K562 (cell line): ENCODE measurements at regions not wholly inside any gene's neighbourhood (a gene's known extent, or its start where the extent isn't known, plus 50 kb on each side); places are given as distances from the start of the nearest gene placed in this dataset.

Experiments used
- ATAC-seq: fragments of 200-7000 bp; cut with Tn5 transposase; 3 replicates; pipeline ENCODE4 v1.9.1; 2020; ENCODE audit warnings: moderate library complexity
- BruUV-seq: library from RNA; stranded (reverse); fragments of 400-500 nt; replicated peaks from 2 replicates; lab custom pipeline; 2021; lab: Mats Ljungman, UMichigan
- CTCF ChIA-PET: fragments of 300-600 bp; formaldehyde crosslinking; extraction: SDS; loops from one replicate; lab custom pipeline; 2021; ENCODE audit warnings: low intra/inter-chr PET ratio; lab: Yijun Ruan, JAX
- POLR2A ChIA-PET: fragments of 300-600, 350-650 bp; sonication (Branson Sonifier 250); formaldehyde crosslinking; extraction: SDS; loops from one replicate; lab custom pipeline; 2021; ENCODE audit warnings: antibody characterized with exemption, inconsistent platforms; lab: Yijun Ruan, JAX
- DNase-seq, 4 experiments: peaks; one replicate each; pipeline versions ENCODE4 v3.0.0 to v3.0.0-alpha.2; 2011 to 2018; ENCODE audit warnings: low spot score in 3 of 4, mixed read lengths in 3 of 4; ENCODE audit errors: extremely low read depth in 1 of 4
- FAIRE-seq: peaks from 2 replicates; lab custom pipeline; 2011; peaks lifted over from hg19 to GRCh38; lab: Jason Lieb, UNC
- H2AFZ ChIP-seq: 2 replicates; pipeline ENCODE4 v1.6.0; 2011; ENCODE audit warnings: low read depth, low read length, control low read depth, inconsistent platforms
- H3K27ac ChIP-seq: fragments of 200-600 bp; 3 replicates; pipeline ENCODE4 v1.8.0; 2011; ENCODE audit warnings: low read depth, mild to moderate bottlenecking, control low read depth, inconsistent platforms, low read length, moderate library complexity, mixed read lengths; ENCODE audit errors: extremely low read depth
- H3K27me3 ChIP-seq, 2 experiments: fragments of 300-600 bp in 1 of 2; 2 replicates in 1 of 2; 3 replicates in 1 of 2; pipeline versions ENCODE4 v1.6.0 to v1.8.0; 2011; ENCODE audit warnings: inconsistent platforms in 2 of 2, low read length in 2 of 2, mild to moderate bottlenecking in 1 of 2, mixed read lengths in 1 of 2, moderate library complexity in 1 of 2; ENCODE audit not compliant: control insufficient read depth in 2 of 2, insufficient read depth in 2 of 2
- H3K36me3 ChIP-seq: fragments of 300-600 bp; 3 replicates; pipeline ENCODE4 v1.8.0; 2011; ENCODE audit warnings: mild to moderate bottlenecking, low read length, inconsistent platforms; ENCODE audit not compliant: control insufficient read depth, insufficient read depth
- H3K4me1 ChIP-seq, 2 experiments: fragments of 200-600 bp in 1 of 2; replicated peaks in 1 of 2; 2 replicates in 1 of 2; 3 replicates in 1 of 2; pipeline versions ENCODE4 v1.5.1 to v1.8.0; 2011; ENCODE audit warnings: inconsistent platforms in 2 of 2, low read length in 2 of 2, mild to moderate bottlenecking in 1 of 2, mixed read lengths in 1 of 2, moderate library complexity in 1 of 2; ENCODE audit not compliant: control insufficient read depth in 2 of 2, insufficient read depth in 2 of 2
- H3K4me2 ChIP-seq: 2 replicates; pipeline ENCODE4 v1.6.1; 2011; ENCODE audit warnings: low read length, control low read depth, inconsistent platforms, mixed read lengths; ENCODE audit not compliant: insufficient read depth
- H3K4me3 ChIP-seq: fragments of 200-600 bp; sonication (generic), shearing (Covaris generic); 2 replicates; pipeline ENCODE4 v1.5.1; 2016; ENCODE audit warnings: control low read depth, inconsistent platforms
- H3K79me2 ChIP-seq: fragments of 200-600 bp; 3 replicates; pipeline ENCODE4 v1.8.0; 2011; ENCODE audit warnings: low read length, inconsistent platforms; ENCODE audit not compliant: control insufficient read depth, insufficient read depth
- H3K9ac ChIP-seq, 2 experiments: 2 replicates each; pipeline versions ENCODE4 v1.6.0 to v1.6.1; 2011; ENCODE audit warnings: low read depth in 2 of 2, low read length in 2 of 2, control low read depth in 1 of 2, inconsistent platforms in 1 of 2, mild to moderate bottlenecking in 1 of 2, mixed read lengths in 1 of 2; ENCODE audit not compliant: insufficient read depth in 1 of 2
- H3K9me1 ChIP-seq: one replicate; pipeline ENCODE4 v1.6.0; 2011; ENCODE audit warnings: inconsistent platforms, mild to moderate bottlenecking, low read length, moderate library complexity; ENCODE audit not compliant: control insufficient read depth, insufficient read depth
- H3K9me3 ChIP-seq: replicated peaks from 2 replicates; pipeline ENCODE4 v1.5.1; 2011; ENCODE audit warnings: low read depth, low read length, inconsistent platforms; ENCODE audit not compliant: control insufficient read depth, insufficient read depth
- H4K20me1 ChIP-seq: replicated peaks from 2 replicates; pipeline ENCODE4 v1.6.1; 2011; ENCODE audit warnings: low read length, inconsistent platforms, mixed read lengths; ENCODE audit not compliant: control insufficient read depth, insufficient read depth
- ELF1 ChIP-seq: fragments of 200-800 bp; sonication (Bioruptor generic); IDR thresholded peaks from 2 replicates; pipeline ENCODE4 v1.6.1; 2016; ENCODE audit warnings: missing genetic modification characterization, missing compliant biosample characterization
- EP400 ChIP-seq: fragments of 450-650 bp; IDR thresholded peaks from 2 replicates; pipeline ENCODE4 v1.6.1; 2017; ENCODE audit warnings: antibody characterized with exemption, mild to moderate bottlenecking, moderate library complexity
- EZH2 ChIP-seq: IDR thresholded peaks from 2 replicates; pipeline ENCODE4 v1.6.1; 2012; ENCODE audit warnings: low read depth, mild to moderate bottlenecking, inconsistent platforms, low read length, borderline replicate concordance
- KLF13 ChIP-seq: fragments of 450-650 bp; IDR thresholded peaks from 2 replicates; pipeline ENCODE4 v1.6.1; 2016; ENCODE audit warnings: missing genetic modification characterization, low read depth, mild to moderate bottlenecking, missing compliant biosample characterization, moderate library complexity, borderline replicate concordance
- PBX2 ChIP-seq, 2 experiments: IDR thresholded peaks in 1 of 2; conservative IDR thresholded peaks in 1 of 2; 2 replicates each; pipeline ENCODE4 v1.6.1; 2016; ENCODE audit warnings: low read depth in 2 of 2, mild to moderate bottlenecking in 1 of 2, missing compliant biosample characterization in 1 of 2, missing genetic modification characterization in 1 of 2, moderate library complexity in 1 of 2
- POLR2H ChIP-seq: IDR thresholded peaks from 2 replicates; pipeline ENCODE4 v1.6.1; 2016; ENCODE audit warnings: missing genetic modification characterization, low read depth, mild to moderate bottlenecking, control low read depth, missing compliant biosample characterization, moderate library complexity
- PPARD ChIP-seq: fragments of 250-450 bp; sonication (Bioruptor Pico); IDR thresholded peaks from 2 replicates; pipeline ENCODE4 v1.8.0; 2022; ENCODE audit warnings: inconsistent platforms, mild to moderate bottlenecking, moderate library complexity
- RBM15 ChIP-seq: fragments of 200-400 bp; formaldehyde crosslinking; IDR thresholded peaks from 2 replicates; pipeline ENCODE4 v1.6.1; 2018; ENCODE audit warnings: mild to moderate bottlenecking, low read length, moderate library complexity; ENCODE audit not compliant: insufficient read depth
- YY1 ChIP-seq, 3 experiments: IDR thresholded peaks; 2 replicates each; pipeline ENCODE4 v1.6.1; 2011; ENCODE audit warnings: low read length in 2 of 3, mild to moderate bottlenecking in 2 of 3, moderate library complexity in 2 of 3, borderline replicate concordance in 1 of 3, control low read depth in 1 of 3, low read depth in 1 of 3; ENCODE audit not compliant: insufficient read depth in 3 of 3, insufficient replicate concordance in 2 of 3, control insufficient read depth in 1 of 3, insufficient read length in 1 of 3; ENCODE audit errors: extremely low read depth in 1 of 3
- ZC3H11A ChIP-seq: IDR thresholded peaks from 2 replicates; pipeline ENCODE4 v1.6.1; 2012; ENCODE audit warnings: low read depth, low read length, improper control_type of control experiment
- ZNF592 ChIP-seq: fragments of 450-650 bp; IDR thresholded peaks from 2 replicates; pipeline ENCODE4 v1.6.1; 2017; ENCODE audit warnings: antibody characterized with exemption, mild to moderate bottlenecking
- WGBS: fragments of 100-300 bp; shearing (Covaris generic); methylation state at CpG from one replicate; pipeline ENCODE4 v1.1.6; 2016; ENCODE audit warnings: low coverage, mixed read lengths; ENCODE audit not compliant: insufficient coverage; ENCODE audit errors: missing lambda C conversion rate; 5-methylcytosine and 5-hydroxymethylcytosine counted together
- in situ Hi-C: fragments of 300-500 bp; cut with MboI; formaldehyde crosslinking; loops from 4 replicates; pipeline ENCODE4 v1.15.0; 2018; ENCODE audit warnings: inconsistent platforms, mixed read lengths
- intact Hi-C: fragments of 100-400 bp; cut with micrococcal nuclease; formaldehyde crosslinking; loops from 2 replicates; pipeline ENCODE4 v1.14.2; 2022
- TF ChIP-seq, protein P1 (sequence below): fragments of 250-450 bp; sonication (Bioruptor Pico); IDR thresholded peaks from 2 replicates; pipeline ENCODE4 v1.8.0; 2021; ENCODE audit warnings: borderline replicate concordance, mild to moderate bottlenecking, moderate library complexity; ENCODE audit not compliant: poor library complexity, severe bottlenecking
- TF ChIP-seq, protein P2 (sequence below): fragments of 450-650 bp; IDR thresholded peaks from 2 replicates; pipeline ENCODE4 v1.6.1; 2016; ENCODE audit warnings: low read depth, mild to moderate bottlenecking, moderate library complexity

DNA sequence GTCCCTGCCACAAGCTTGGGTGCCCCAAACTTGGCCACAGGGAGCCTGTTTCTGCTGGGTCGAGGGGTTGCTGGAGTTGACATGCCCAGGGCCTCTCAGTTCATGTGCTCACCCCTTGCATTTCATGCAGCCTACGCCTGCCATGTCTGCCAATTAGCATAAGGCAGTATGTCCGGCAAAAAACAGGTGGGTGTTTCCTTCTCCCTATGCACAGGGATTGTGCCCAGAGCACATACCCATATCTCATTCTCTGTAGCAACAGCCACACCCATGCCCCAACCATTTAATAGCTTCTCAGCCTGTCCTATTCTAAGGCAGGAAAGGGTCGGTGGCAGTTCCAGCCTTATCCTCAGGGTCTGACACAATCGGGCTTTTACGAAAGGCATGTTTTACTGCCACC lies 340.4 kb upstream of the ASIC2 start:
- in situ Hi-C loops: no loop called here
- Histone ChIP-seq H3K36me3 (no peaks in the 10 kb centered on the region), H3K27ac (no peak overlapping the region), H3K9me3 (no peaks in the 10 kb centered on the region), H3K27me3 (no peaks in the 10 kb centered on the region), H4K20me1 (no peaks in the 10 kb centered on the region), H3K4me2 (no peak overlapping the region), H3K4me1 (no peaks in the 10 kb centered on the region), H3K9me1 (no peaks in the 10 kb centered on the region), H2AFZ (no peak overlapping the region), H3K9ac (no peak overlapping the region), H3K79me2 (no peaks in the 10 kb centered on the region), H3K4me3 (no peak overlapping the region)
- ATAC-seq (no peak), DNase-seq (no peak), FAIRE-seq (no peak)
- ChIA-PET CTCF (no interaction called here), POLR2A (interaction anchor here (0.5 to 0.8 kb wide), 4 partner anchors 18 to 979 kb away, joined by 3 to 4 read pairs (median 3); no protein-coding TSS in a partner anchor)
- no TSS peak for BruUV-seq
- WGBS: 0% methylated on average over 6 of the region's 6 CpGs
- intact Hi-C loops: no loop called here
- no peak for TF ChIP-seq YY1 (IDR thresholded peaks at IDR 0.05; ENCODE audit: borderline replicate concordance in 1 of 3, control insufficient read depth in 1 of 3, extremely low read depth in 1 of 3, insufficient read depth in 3 of 3, insufficient read length in 1 of 3, insufficient replicate concordance in 2 of 3, low read depth in 1 of 3, low read length in 2 of 3)
- TF ChIP-seq POLR2H (tag): no peak
- no peak for TF ChIP-seq EP400
- no peak for TF ChIP-seq EZH2
- TF ChIP-seq, protein P1, sequence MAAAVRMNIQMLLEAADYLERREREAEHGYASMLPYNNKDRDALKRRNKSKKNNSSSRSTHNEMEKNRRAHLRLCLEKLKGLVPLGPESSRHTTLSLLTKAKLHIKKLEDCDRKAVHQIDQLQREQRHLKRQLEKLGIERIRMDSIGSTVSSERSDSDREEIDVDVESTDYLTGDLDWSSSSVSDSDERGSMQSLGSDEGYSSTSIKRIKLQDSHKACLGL (CRISPR knock-in tag): no peak
- TF ChIP-seq KLF13: no peak
- no peak for TF ChIP-seq PPARD
- TF ChIP-seq ELF1 (tag): no peak
- TF ChIP-seq ZC3H11A: no peak
- no peak for TF ChIP-seq ZNF592
- TF ChIP-seq, protein P2, sequence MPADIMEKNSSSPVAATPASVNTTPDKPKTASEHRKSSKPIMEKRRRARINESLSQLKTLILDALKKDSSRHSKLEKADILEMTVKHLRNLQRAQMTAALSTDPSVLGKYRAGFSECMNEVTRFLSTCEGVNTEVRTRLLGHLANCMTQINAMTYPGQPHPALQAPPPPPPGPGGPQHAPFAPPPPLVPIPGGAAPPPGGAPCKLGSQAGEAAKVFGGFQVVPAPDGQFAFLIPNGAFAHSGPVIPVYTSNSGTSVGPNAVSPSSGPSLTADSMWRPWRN: no peak
- TF ChIP-seq RBM15: no peak
- no peak for TF ChIP-seq PBX2 (CRISPR knock-in tag; IDR thresholded peaks at IDR 0.05; ENCODE audit: low read depth)
- TF ChIP-seq PBX2 (tag; conservative IDR thresholded peaks at IDR 0.05; ENCODE audit: low read depth): no peak
